A549 (cell line): ENCODE measurements at regions not wholly inside any gene's neighbourhood (a gene's known extent, or its start where the extent isn't known, plus 50 kb on each side); places are given as distances from the start of the nearest gene placed in this dataset.
"Not testable (repeated sequence)": the region's sequence is repeated elsewhere in the genome, so short reads cannot be mapped to it uniquely, and the experiment has no call there.

Source experiments
- ATAC-seq, 2 experiments: fragments of 200-7000 bp in 1 of 2; fragments of >200 bp in 1 of 2; cut with Nextera tagmentation in 1 of 2; cut with Tn5 transposase in 1 of 2; 3 replicates each; pipeline versions ENCODE4 v1.8.0 to v1.9.1; 2018 to 2020; ENCODE audit warnings: mild to moderate bottlenecking in 1 of 2, moderate library complexity in 1 of 2
- CTCF ChIA-PET: fragments of 300-600 bp; sonication (Branson Sonifier 250); formaldehyde crosslinking; extraction: SDS; loops from one replicate; lab custom pipeline; 2021; ENCODE audit warnings: antibody characterized with exemption, inconsistent platforms; lab: Yijun Ruan, JAX
- POLR2A ChIA-PET: fragments of 350-600 bp; formaldehyde crosslinking; extraction: SDS; loops from one replicate; lab custom pipeline; 2021; ENCODE audit warnings: antibody characterized with exemption, inconsistent platforms; lab: Yijun Ruan, JAX
- DNase-seq, 2 experiments: peaks; one replicate each; pipeline versions ENCODE4 v3.0.0 to v3.0.0-alpha.2; 2011 to 2016; ENCODE audit warnings: low read depth in 1 of 2, low spot score in 1 of 2
- FAIRE-seq: peaks from 2 replicates; lab custom pipeline; 2011; peaks lifted over from hg19 to GRCh38; lab: Jason Lieb, UNC
- H3K27ac ChIP-seq, 2 experiments: fragments of >200 bp; sonication (Bioruptor Twin); formaldehyde crosslinking; 3 replicates each; pipeline ENCODE4 v1.5.1; 2016 to 2017
- H3K4me1 ChIP-seq: fragments of >200 bp; sonication (Bioruptor Twin); formaldehyde crosslinking; 3 replicates; pipeline ENCODE4 v1.6.1; 2016
- H3K4me2 ChIP-seq: fragments of >200 bp; sonication (Bioruptor Twin); formaldehyde crosslinking; 3 replicates; pipeline ENCODE4 v1.6.1; 2016
- H3K4me3 ChIP-seq: fragments of >200 bp; sonication (Bioruptor Twin); formaldehyde crosslinking; 3 replicates; pipeline ENCODE4 v1.5.1; 2016
- H3K9me3 ChIP-seq: fragments of >200 bp; sonication (Bioruptor Twin); formaldehyde crosslinking; 3 replicates; pipeline ENCODE4 v1.6.1; 2016
- WGBS: methylation state at CpG from one replicate; pipeline ENCODE4 v1.1.6; 2017; ENCODE audit errors: missing lambda C conversion rate; 5-methylcytosine and 5-hydroxymethylcytosine counted together

- H3K4me3 ChIP-seq, DNase-seq, H3K4me2 ChIP-seq, CTCF ChIA-PET, H3K27ac ChIP-seq, POLR2A ChIA-PET, H3K9me3 ChIP-seq, FAIRE-seq, ATAC-seq, H3K4me1 ChIP-seq: not testable (repeated sequence)
- WGBS: 0% methylated on average over 1 of the region's 32 CpGs
Observed at GRCh38 chr7:63555226-63555994, 443.2 kb upstream of the ZNF722 start.

GRCh38 chr7:63556223-63556622 is 442.4 kb upstream of the ZNF722 start:
- CTCF ChIA-PET, FAIRE-seq, ATAC-seq, H3K27ac ChIP-seq, POLR2A ChIA-PET, H3K4me2 ChIP-seq, H3K4me3 ChIP-seq, H3K4me1 ChIP-seq, DNase-seq, H3K9me3 ChIP-seq: not testable (repeated sequence)
- no CpG with 5 or more reads among the region's 24 CpGs for WGBS

- CTCF ChIA-PET, H3K9me3 ChIP-seq, H3K4me2 ChIP-seq, H3K27ac ChIP-seq, H3K4me3 ChIP-seq, POLR2A ChIA-PET, ATAC-seq, FAIRE-seq, H3K4me1 ChIP-seq, DNase-seq: not testable (repeated sequence)
- 60% methylated on average over 3 of the region's 12 CpGs for WGBS
Observed at GRCh38 chr7:63559016-63559415, 439.6 kb upstream of the ZNF722 start.

DNA sequence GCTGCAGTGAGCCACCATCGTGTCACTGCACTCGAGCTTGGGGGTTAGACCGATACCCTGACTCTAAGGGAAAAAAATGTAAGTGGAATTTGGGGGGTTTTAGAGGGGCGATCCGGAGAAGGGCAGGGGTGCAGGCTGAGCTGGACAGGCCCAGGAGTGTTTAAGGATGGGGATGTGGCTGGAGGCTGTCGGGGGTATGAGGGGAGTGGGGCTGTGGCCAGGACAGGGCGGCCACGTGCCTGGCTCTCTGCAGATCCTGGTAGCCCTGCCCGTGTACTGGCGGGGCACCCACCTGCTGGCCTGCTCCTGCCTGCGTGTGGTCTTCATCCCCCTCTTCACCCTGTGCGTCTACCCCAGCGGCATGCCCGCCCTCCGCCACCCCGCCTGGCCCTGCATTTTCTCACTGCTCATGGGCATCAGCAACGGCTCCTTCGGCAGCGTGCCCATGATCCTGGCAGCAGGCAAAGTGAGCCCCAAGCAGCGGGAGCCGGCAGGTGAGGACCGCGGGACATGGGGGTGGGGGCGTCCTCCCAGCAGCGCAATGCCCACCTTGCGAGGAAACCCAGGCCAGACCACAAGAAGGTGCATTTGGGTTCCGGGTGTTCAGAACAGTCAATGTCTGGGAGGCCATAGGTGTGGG is 438.7 kb upstream of the ZNF722 start:
- POLR2A ChIA-PET, DNase-seq, H3K4me2 ChIP-seq, H3K4me3 ChIP-seq, ATAC-seq, H3K27ac ChIP-seq, FAIRE-seq, H3K4me1 ChIP-seq, H3K9me3 ChIP-seq, CTCF ChIA-PET: not testable (repeated sequence)
- WGBS: 50% methylated on average over 16 of the region's 27 CpGs

- H3K9me3 ChIP-seq, CTCF ChIA-PET, H3K4me2 ChIP-seq, DNase-seq, POLR2A ChIA-PET, H3K4me1 ChIP-seq, FAIRE-seq, H3K4me3 ChIP-seq, ATAC-seq, H3K27ac ChIP-seq: not testable (repeated sequence)
- WGBS: 37% methylated on average over 5 of the region's 11 CpGs
Observed at GRCh38 chr7:63561911-63562310, 436.7 kb upstream of the ZNF722 start.

- peak in 1 of 2 experiments; percentile 50; a peak in 3 of 6 replicates for ATAC-seq
- H3K4me1 ChIP-seq, CTCF ChIA-PET, H3K4me3 ChIP-seq, H3K27ac ChIP-seq, H3K4me2 ChIP-seq, DNase-seq, POLR2A ChIA-PET, H3K9me3 ChIP-seq, FAIRE-seq: not testable (repeated sequence)
- 55% methylated on average over 20 of the region's 26 CpGs for WGBS
Observed at GRCh38 chr7:63562364-63563060, 436.1 kb upstream of the ZNF722 start.

DNA sequence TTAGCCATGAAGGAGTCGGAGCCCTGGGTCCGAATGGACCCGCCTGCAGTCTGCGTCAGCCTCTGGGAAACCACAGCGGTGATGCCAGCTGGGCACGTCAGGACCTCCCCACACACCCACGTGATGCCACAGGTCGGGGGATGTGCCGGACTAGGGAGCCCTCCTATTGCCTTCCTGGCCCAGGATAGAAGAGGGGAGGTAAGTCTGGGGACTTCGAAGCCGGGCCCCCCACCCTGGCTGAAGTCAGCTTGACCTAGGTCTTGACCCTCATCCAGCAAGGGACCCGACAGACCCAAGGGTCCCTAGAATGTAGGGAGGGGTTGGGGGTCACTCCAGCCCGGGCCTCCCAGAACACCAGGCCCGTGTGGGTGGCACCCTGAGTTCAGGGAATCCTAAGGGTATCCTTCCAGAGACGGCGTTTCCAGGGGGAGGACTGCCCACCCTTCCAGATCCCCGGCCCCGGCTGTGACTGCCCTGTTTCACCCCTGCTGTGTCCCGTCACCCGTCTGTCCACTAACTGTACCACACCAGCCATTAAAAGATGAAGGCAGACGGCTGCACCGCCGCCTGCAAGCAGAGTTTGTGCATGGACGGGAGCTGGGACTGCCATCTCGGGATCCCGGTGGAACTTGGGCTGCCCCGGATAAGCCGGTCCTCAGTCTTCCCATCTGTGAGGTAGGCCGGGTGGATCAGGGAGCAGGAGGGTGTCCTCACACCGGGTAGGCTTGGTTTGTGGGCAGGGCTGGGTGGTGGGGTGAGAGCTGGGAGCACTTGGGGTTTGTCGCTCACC is 435.3 kb upstream of the ZNF722 start:
- H3K27ac ChIP-seq, CTCF ChIA-PET, POLR2A ChIA-PET, H3K9me3 ChIP-seq, H3K4me1 ChIP-seq, DNase-seq, H3K4me3 ChIP-seq, ATAC-seq, FAIRE-seq, H3K4me2 ChIP-seq: not testable (repeated sequence)
- 25% methylated on average over 6 of the region's 31 CpGs for WGBS

- CTCF ChIA-PET, H3K9me3 ChIP-seq, H3K4me3 ChIP-seq, H3K27ac ChIP-seq, H3K4me1 ChIP-seq, DNase-seq, FAIRE-seq, ATAC-seq, POLR2A ChIA-PET, H3K4me2 ChIP-seq: not testable (repeated sequence)
- WGBS: 0% methylated on average over 6 of the region's 7 CpGs
Observed at GRCh38 chr7:63564882-63565281, 433.8 kb upstream of the ZNF722 start.

DNA sequence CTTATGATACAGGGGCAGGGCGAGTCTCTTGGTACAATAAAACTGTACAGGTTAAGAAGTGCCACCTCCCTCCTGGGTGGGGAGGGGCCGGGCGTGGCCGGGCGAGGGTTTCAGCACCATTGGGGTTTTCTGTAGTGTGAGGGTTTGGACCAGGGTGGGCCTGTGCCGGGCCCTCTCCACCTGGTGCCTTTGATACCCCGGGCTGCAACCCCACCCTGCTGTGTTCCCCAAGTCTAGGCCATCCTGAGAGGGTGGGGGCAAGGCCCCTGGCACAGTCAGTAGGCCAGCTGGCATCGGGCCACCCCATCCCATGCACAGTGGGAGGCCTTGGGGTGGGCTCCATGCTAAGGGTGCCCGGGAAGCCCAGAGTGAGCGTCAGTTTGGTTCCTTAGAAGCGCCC is 431.8 kb upstream of the ZNF722 start:
- CTCF ChIA-PET, POLR2A ChIA-PET, H3K4me3 ChIP-seq, H3K4me2 ChIP-seq, H3K4me1 ChIP-seq, FAIRE-seq, ATAC-seq, H3K27ac ChIP-seq, H3K9me3 ChIP-seq, DNase-seq: not testable (repeated sequence)
- 13% methylated on average over 7 of the region's 11 CpGs for WGBS

DNA sequence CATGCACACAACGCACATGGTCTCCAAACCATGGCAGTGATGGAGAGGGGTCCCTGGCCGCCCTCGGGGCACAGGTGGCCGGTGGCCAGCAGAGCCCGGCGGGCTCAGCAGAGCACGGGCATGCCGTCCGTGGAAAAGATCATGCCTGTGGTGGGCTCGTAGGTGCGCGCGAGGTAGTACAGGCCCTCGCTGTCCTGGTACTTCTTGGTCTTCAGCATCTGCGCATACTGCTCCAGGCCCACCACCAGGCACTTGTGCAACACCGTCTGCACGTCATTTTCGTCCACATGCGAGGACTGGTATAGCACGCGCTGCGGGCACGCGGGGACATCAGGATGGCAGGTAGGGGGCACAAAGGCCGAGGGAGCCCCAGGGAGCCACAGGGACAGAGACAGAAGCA is 431.0 kb upstream of the ZNF722 start:
- CTCF ChIA-PET, H3K9me3 ChIP-seq, POLR2A ChIA-PET, DNase-seq, ATAC-seq, H3K4me2 ChIP-seq, H3K4me3 ChIP-seq, FAIRE-seq, H3K27ac ChIP-seq, H3K4me1 ChIP-seq: not testable (repeated sequence)
- 62% methylated on average over 22 of the region's 25 CpGs for WGBS
